RWPE2 (cell line): ENCODE measurements at regions not wholly inside any gene's neighbourhood (a gene's known extent, or its start where the extent isn't known, plus 50 kb on each side); places are given as distances from the start of the nearest gene placed in this dataset.
A peak's percentile ranks its signal among the peaks of the same experiment; 100 is the strongest.

Source experiments
- ATAC-seq: fragments of 200-7000 bp; cut with Tn5 transposase; 3 replicates; pipeline ENCODE4 v1.9.1; 2021; ENCODE audit warnings: low read depth
- DNase-seq: peaks from one replicate; pipeline ENCODE4 v3.0.0-alpha.2; 2020; ENCODE audit warnings: low spot score
- H3K27ac ChIP-seq: fragments of 450-650 bp; 2 replicates; pipeline ENCODE4 v1.5.1; 2017; ENCODE audit warnings: mild to moderate bottlenecking; ENCODE audit not compliant: poor library complexity, severe bottlenecking
- H3K27me3 ChIP-seq: fragments of 250-450 bp; sonication (Bioruptor Pico); 2 replicates; pipeline ENCODE4 v1.5.1; 2021; ENCODE audit warnings: mild to moderate bottlenecking, moderate library complexity; ENCODE audit not compliant: insufficient read depth, poor library complexity, severe bottlenecking
- H3K36me3 ChIP-seq: fragments of 250-450 bp; sonication (Bioruptor Pico); 2 replicates; pipeline ENCODE4 v1.5.1; 2020; ENCODE audit warnings: low read depth, mild to moderate bottlenecking, moderate library complexity
- H3K4me1 ChIP-seq: fragments of 250-450 bp; sonication (Bioruptor Pico); 2 replicates; pipeline ENCODE4 v1.5.1; 2021; ENCODE audit warnings: mild to moderate bottlenecking, moderate library complexity; ENCODE audit not compliant: insufficient read depth, poor library complexity, severe bottlenecking
- H3K4me3 ChIP-seq: fragments of 250-450 bp; sonication (Bioruptor Pico); 2 replicates; pipeline ENCODE4 v1.5.1; 2021; ENCODE audit warnings: mild to moderate bottlenecking, moderate library complexity; ENCODE audit not compliant: severe bottlenecking
- H3K9me3 ChIP-seq: fragments of 250-450 bp; sonication (Bioruptor Pico); 2 replicates; pipeline ENCODE4 v1.5.1; 2021; ENCODE audit warnings: mild to moderate bottlenecking, moderate library complexity; ENCODE audit not compliant: severe bottlenecking
- CTCF ChIP-seq: fragments of 450-650 bp; IDR thresholded peaks from one replicate; pipeline ENCODE4 v1.5.1; 2017; ENCODE audit warnings: mild to moderate bottlenecking, moderate library complexity; ENCODE audit not compliant: poor library complexity, severe bottlenecking

- DNase-seq = no peak
- no peaks in the 10 kb centered on the region for H3K27me3 ChIP-seq
- peaks cover 10% of the 10 kb centered on the region for H3K4me1 ChIP-seq
- TF ChIP-seq CTCF = no peak
- no peak overlapping the region for H3K4me3 ChIP-seq
- H3K27ac ChIP-seq = peak overlapping the region; percentile 49
- ATAC-seq = peak; percentile 61
- H3K36me3 ChIP-seq = no peaks in the 10 kb centered on the region
- H3K9me3 ChIP-seq = no peaks in the 10 kb centered on the region
Observed at GRCh38 chr7:155213955-155214740, 83.5 kb upstream of the INSIG1 start.

- Histone ChIP-seq H3K4me1 (peaks cover 9% of the 10 kb centered on the region), H3K9me3 (no peaks in the 10 kb centered on the region), H3K27me3 (no peaks in the 10 kb centered on the region), H3K27ac (no peak overlapping the region), H3K36me3 (no peaks in the 10 kb centered on the region), H3K4me3 (no peak overlapping the region)
- TF ChIP-seq CTCF = no peak
- no peak for ATAC-seq
- DNase-seq = no peak
Observed at GRCh38 chr7:155215576-155216325, 81.9 kb upstream of the INSIG1 start.

- Histone ChIP-seq H3K4me3 (no peak overlapping the region), H3K4me1 (peaks cover 9% of the 10 kb centered on the region), H3K27ac (no peak overlapping the region), H3K27me3 (no peaks in the 10 kb centered on the region), H3K36me3 (no peaks in the 10 kb centered on the region), H3K9me3 (no peaks in the 10 kb centered on the region)
- DNase-seq (no peak), ATAC-seq (0 out of 3 replicates have a peak, but pooled peaks have one; percentile 8)
- TF ChIP-seq CTCF = no peak
Observed at GRCh38 chr7:155216475-155217272, 81.0 kb upstream of the INSIG1 start.

- Histone ChIP-seq H3K27ac (no peak overlapping the region), H3K4me3 (no peak overlapping the region), H3K9me3 (no peaks in the 10 kb centered on the region), H3K27me3 (no peaks in the 10 kb centered on the region), H3K36me3 (no peaks in the 10 kb centered on the region), H3K4me1 (peaks cover 9% of the 10 kb centered on the region)
- no peak for DNase-seq
- no peak for TF ChIP-seq CTCF
- no peak for ATAC-seq
Observed at GRCh38 chr7:155217634-155218033, 80.0 kb upstream of the INSIG1 start.
